Gastrocnemius medialis (tissue), 4 donors: ENCODE measurements at regions not wholly inside any gene's neighbourhood (a gene's known extent, or its start where the extent isn't known, plus 50 kb on each side); places are given as distances from the start of the nearest gene placed in this dataset.
A peak's percentile ranks its signal among the peaks of the same experiment; 100 is the strongest.
"Not testable (repeated sequence)": the region's sequence is repeated elsewhere in the genome, so short reads cannot be mapped to it uniquely, and the experiment has no call there.

Experiments used
- ATAC-seq, 2 donors: fragments of 150-250 bp; one replicate each; pipeline ENCODE4 v1.9.1; 2016
- DNase-seq, 2 donors: peaks; one replicate each; pipeline ENCODE4 v3.0.0-alpha.2; 2019
- H3K27ac ChIP-seq, 4 donors: fragments of 200-600 bp; sonication (generic); 1 replicate in 1 of 4; 2 replicates in 3 of 4; pipeline ENCODE4 v1.5.1; 2016 to 2018; ENCODE audit warnings: mild to moderate bottlenecking in 2 of 4, moderate library complexity in 1 of 4
- H3K27me3 ChIP-seq, 3 donors: fragments of 200-600 bp; sonication (generic) in 2 of 3; 1 replicate in 1 of 3; 2 replicates in 2 of 3; pipeline versions ENCODE4 v1.5.1 to v1.6.0; 2016 to 2019; ENCODE audit warnings: mild to moderate bottlenecking in 1 of 3, moderate library complexity in 1 of 3
- H3K36me3 ChIP-seq, 2 donors: fragments of 200-600 bp; sonication (generic) in 1 of 2; one replicate each; pipeline ENCODE4 v1.5.1; 2017 to 2018
- H3K4me1 ChIP-seq, 2 donors: fragments of 200-600 bp; sonication (generic) in 1 of 2; one replicate each; pipeline ENCODE4 v1.5.1; 2016 to 2017; ENCODE audit warnings: mild to moderate bottlenecking in 2 of 2
- H3K4me3 ChIP-seq, 4 donors: fragments of 200-600 bp; sonication (generic) in 3 of 4; 1 replicate in 1 of 4; 2 replicates in 3 of 4; pipeline ENCODE4 v1.5.1; 2016 to 2019; ENCODE audit warnings: mild to moderate bottlenecking in 2 of 4
- H3K9me3 ChIP-seq, 3 donors: fragments of 200-600 bp; sonication (generic) in 2 of 3; 1 replicate in 1 of 3; 2 replicates in 2 of 3; pipeline ENCODE4 v1.5.1; 2016 to 2019
- POLR2A ChIP-seq, 2 donors: fragments of 450-650 bp; IDR thresholded peaks; one replicate each; pipeline ENCODE4 v1.6.1; 2017; ENCODE audit warnings: antibody characterized with exemption in 2 of 2, mild to moderate bottlenecking in 2 of 2, moderate library complexity in 2 of 2
- in situ Hi-C, 4 donors: fragments of 200-750 bp; cut with MboI; loops; one replicate each; pipeline versions ENCODE4 v1.15.0 to v1.8.0; 2017; ENCODE audit warnings: low sequenced_read_pairs in 4 of 4
- intact Hi-C: fragments of 100-400 bp; cut with DNase I; formaldehyde crosslinking; loops from one replicate; pipeline ENCODE4 v1.15.1; 2023; ENCODE audit warnings: low total_unique reads
- TF ChIP-seq, protein P1 (sequence below), 5 experiments: fragments of 450-650 bp in 3 of 5; fragments of 200-600 bp in 2 of 5; sonication (generic) in 2 of 5; IDR thresholded peaks in 4 of 5; conservative IDR thresholded peaks in 1 of 5; 1 replicate in 4 of 5; 2 replicates in 1 of 5; pipeline ENCODE4 v1.5.1; 2016 to 2019; ENCODE audit warnings: antibody characterized with exemption in 5 of 5, mild to moderate bottlenecking in 3 of 5, moderate library complexity in 3 of 5

DNA sequence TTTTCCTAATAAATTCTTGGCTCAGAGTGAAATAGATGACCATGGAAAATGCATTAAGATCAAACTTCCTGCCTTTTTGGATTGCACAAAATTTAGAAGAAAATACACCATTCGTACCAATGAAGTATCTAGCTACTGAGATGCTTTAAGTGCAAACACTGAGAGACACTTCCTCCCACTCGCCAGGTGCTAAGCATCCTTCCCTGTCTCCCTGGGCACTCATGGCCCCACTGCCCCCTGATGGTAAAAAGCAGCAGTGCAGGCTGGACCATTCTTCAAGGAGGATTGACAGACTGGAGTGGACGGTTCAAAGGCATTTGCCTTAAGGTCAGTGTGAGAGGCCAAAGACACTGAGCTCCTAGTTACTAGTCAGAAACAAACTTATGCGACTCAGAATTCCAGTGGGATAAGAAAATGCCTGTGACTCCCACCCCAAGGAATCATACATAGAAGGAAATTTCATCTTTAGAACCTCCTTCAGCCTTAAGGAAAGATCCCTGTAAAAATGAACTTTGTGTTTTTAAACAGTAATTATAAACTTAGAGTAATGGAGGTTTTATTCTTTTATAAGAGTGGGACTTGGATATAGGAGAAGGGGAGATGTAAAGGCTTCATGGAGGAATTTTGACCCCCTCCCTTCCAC is 86.0 kb upstream of the SLC30A5 start:
- intact Hi-C loops, result no loop called here
- Histone ChIP-seq H3K9me3 (no peaks in the 10 kb centered on the region), H3K27ac (no peak overlapping the region), H3K4me3 (no peak overlapping the region), H3K36me3 (no peaks in the 10 kb centered on the region), H3K27me3 (no peaks in the 10 kb centered on the region), H3K4me1 (no peaks in the 10 kb centered on the region)
- peak; percentile 61 to 63 for ATAC-seq
- no peak for TF ChIP-seq POLR2A (IDR thresholded peaks at IDR 0.05)
- TF ChIP-seq, protein P1, sequence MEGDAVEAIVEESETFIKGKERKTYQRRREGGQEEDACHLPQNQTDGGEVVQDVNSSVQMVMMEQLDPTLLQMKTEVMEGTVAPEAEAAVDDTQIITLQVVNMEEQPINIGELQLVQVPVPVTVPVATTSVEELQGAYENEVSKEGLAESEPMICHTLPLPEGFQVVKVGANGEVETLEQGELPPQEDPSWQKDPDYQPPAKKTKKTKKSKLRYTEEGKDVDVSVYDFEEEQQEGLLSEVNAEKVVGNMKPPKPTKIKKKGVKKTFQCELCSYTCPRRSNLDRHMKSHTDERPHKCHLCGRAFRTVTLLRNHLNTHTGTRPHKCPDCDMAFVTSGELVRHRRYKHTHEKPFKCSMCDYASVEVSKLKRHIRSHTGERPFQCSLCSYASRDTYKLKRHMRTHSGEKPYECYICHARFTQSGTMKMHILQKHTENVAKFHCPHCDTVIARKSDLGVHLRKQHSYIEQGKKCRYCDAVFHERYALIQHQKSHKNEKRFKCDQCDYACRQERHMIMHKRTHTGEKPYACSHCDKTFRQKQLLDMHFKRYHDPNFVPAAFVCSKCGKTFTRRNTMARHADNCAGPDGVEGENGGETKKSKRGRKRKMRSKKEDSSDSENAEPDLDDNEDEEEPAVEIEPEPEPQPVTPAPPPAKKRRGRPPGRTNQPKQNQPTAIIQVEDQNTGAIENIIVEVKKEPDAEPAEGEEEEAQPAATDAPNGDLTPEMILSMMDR (IDR thresholded peaks at IDR 0.05 in 4 of 5, conservative IDR thresholded peaks at IDR 0.05 in 1 of 5), result peak; percentile 46 to 75 (median 59)
- in situ Hi-C loops, result no loop called here
- peak; percentile 6 to 35 for DNase-seq

DNA sequence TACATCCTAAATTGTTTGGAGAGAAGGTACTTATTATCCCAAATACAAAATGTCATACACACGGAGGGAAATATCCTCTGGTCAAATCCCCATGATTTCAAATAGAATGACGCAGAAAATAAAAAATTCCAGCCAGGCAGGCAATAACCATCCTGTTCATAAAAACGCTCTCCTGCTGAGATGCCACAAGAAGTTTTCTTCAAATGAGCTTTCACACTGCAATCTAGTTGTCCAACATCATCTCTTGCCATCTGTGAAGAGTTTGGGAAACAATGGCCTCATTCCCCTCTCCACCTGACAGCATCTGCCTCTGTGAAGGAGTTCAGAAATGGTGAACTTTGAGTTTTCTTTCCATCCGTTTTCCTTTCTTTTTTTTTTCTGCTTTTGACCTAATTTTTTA is 83.3 kb upstream of the SLC30A5 start:
- ATAC-seq (no peak), DNase-seq (no peak)
- no peak overlapping the region for H3K4me3 ChIP-seq
- no peaks in the 10 kb centered on the region for H3K27me3 ChIP-seq
- no peak overlapping the region for H3K27ac ChIP-seq
- H3K36me3 ChIP-seq, result no peaks in the 10 kb centered on the region
- in situ Hi-C loops (no loop called here), intact Hi-C loops (no loop called here)
- H3K9me3 ChIP-seq, result no peaks in the 10 kb centered on the region
- H3K4me1 ChIP-seq, result no peaks in the 10 kb centered on the region
- TF ChIP-seq POLR2A (IDR thresholded peaks at IDR 0.05), result no peak
- TF ChIP-seq, protein P1 (IDR thresholded peaks at IDR 0.05 in 4 of 5, conservative IDR thresholded peaks at IDR 0.05 in 1 of 5), result no peak

DNA sequence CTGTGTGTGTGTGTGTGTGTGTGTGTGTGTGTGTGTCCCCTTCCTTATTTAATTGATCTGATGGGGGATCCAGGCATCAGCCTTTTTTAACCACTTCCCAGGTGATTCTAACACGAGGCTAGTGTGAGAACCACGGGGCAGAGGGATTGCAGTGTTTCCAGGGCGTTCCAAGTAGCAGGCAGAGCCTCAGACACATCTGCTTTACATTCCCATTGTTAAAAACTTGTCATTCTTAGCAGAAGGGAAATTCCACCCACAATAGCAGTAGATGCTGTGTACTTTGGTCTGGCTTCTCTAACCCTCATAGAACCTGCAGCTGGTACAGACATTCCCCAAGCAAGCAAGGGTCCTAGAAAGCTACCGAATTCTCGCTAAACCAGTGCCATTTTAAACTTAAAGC is 81.9 kb upstream of the SLC30A5 start:
- ATAC-seq, result no peak
- in situ Hi-C loops, result no loop called here
- DNase-seq, result no peak
- intact Hi-C loops, result no loop called here
- Histone ChIP-seq H3K27me3 (no peaks in the 10 kb centered on the region), H3K4me3 (no peak overlapping the region), H3K9me3 (no peaks in the 10 kb centered on the region), H3K27ac (no peak overlapping the region), H3K4me1 (no peaks in the 10 kb centered on the region), H3K36me3 (no peaks in the 10 kb centered on the region)
- TF ChIP-seq POLR2A (IDR thresholded peaks at IDR 0.05), result no peak
- TF ChIP-seq, protein P1 (IDR thresholded peaks at IDR 0.05 in 4 of 5, conservative IDR thresholded peaks at IDR 0.05 in 1 of 5), result no peak

DNA sequence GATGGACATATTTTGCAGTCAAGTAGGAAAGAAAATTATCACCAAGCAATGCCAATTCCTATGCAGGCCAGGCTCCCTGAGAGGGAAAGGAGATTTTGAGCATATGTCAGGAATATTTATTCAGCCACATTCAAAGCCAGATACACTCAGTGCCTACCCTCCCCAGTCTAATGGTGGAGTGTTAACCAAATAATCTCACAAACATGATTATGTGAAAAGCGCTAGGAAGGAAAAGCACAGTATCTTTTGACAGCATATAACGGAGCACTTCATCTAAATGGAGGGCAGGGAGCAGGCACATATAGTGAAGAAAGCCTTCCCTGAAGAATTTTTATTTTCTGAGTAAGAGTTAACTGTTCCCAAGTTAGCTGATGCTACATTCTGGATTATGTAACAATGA is 80.3 kb upstream of the SLC30A5 start:
- in situ Hi-C loops, result no loop called here
- H3K27ac ChIP-seq, result no peak overlapping the region
- no peak for ATAC-seq
- H3K9me3 ChIP-seq, result no peaks in the 10 kb centered on the region
- H3K27me3 ChIP-seq, result no peaks in the 10 kb centered on the region
- intact Hi-C loops, result no loop called here
- H3K36me3 ChIP-seq, result no peaks in the 10 kb centered on the region
- DNase-seq, result no peak
- no peak overlapping the region for H3K4me3 ChIP-seq
- H3K4me1 ChIP-seq, result no peaks in the 10 kb centered on the region
- TF ChIP-seq, protein P1 (IDR thresholded peaks at IDR 0.05 in 4 of 5, conservative IDR thresholded peaks at IDR 0.05 in 1 of 5), result no peak
- TF ChIP-seq POLR2A (IDR thresholded peaks at IDR 0.05), result no peak

DNA sequence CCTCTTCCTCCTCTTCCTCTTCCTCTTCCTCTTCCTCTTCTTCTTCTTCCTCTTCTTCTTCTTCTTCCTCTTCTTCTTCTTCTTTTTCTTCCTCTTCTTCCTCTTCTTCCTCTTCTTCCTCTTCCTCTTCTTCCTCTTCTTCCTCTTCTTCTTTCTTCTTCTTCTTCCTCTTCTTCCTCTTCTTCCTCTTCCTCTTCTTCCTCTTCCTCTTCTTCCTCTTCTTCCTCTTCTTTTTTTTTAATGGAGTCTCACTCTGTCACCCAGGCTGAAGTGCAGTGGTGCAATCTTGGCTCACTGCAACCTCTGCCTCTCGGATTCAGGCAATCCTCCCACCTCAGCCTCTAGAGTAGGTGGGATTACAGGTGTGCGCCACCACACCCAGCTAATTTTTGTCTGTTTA is 79.8 kb upstream of the SLC30A5 start:
- H3K9me3 ChIP-seq, H3K27ac ChIP-seq, ATAC-seq, H3K27me3 ChIP-seq, H3K36me3 ChIP-seq, H3K4me1 ChIP-seq, intact Hi-C loops, H3K4me3 ChIP-seq, in situ Hi-C loops, DNase-seq: not testable (repeated sequence)
